Skeletal muscle tissue (tissue), 3 donors: ENCODE measurements at regions not wholly inside any gene's neighbourhood (a gene's known extent, or its start where the extent isn't known, plus 50 kb on each side); places are given as distances from the start of the nearest gene placed in this dataset.
"Not testable (repeated sequence)": the region's sequence is repeated elsewhere in the genome, so short reads cannot be mapped to it uniquely, and the experiment has no call there.

Source experiments
- H3K27ac ChIP-seq: one replicate; pipeline ENCODE4 v1.7.0; 2013; ENCODE audit warnings: mild to moderate bottlenecking, low read depth, low read length, inconsistent platforms
- H3K27me3 ChIP-seq, 3 donors: one replicate each; pipeline ENCODE4 v1.7.0; 2013; ENCODE audit warnings: low read length in 3 of 3; ENCODE audit not compliant: control insufficient read depth in 3 of 3, insufficient read depth in 3 of 3
- H3K36me3 ChIP-seq, 3 donors: one replicate each; pipeline ENCODE4 v1.7.0; 2013; ENCODE audit warnings: low read length in 3 of 3; ENCODE audit not compliant: control insufficient read depth in 3 of 3, insufficient read depth in 3 of 3
- H3K4me1 ChIP-seq, 3 donors: one replicate each; pipeline ENCODE4 v1.7.0; 2013; ENCODE audit warnings: low read length in 3 of 3, mild to moderate bottlenecking in 3 of 3; ENCODE audit not compliant: control insufficient read depth in 3 of 3, insufficient read depth in 3 of 3
- H3K4me3 ChIP-seq, 3 donors: one replicate each; pipeline ENCODE4 v1.7.0; 2013; ENCODE audit warnings: low read length in 3 of 3
- H3K9ac ChIP-seq, 3 donors: one replicate each; pipeline ENCODE4 v1.7.0; 2013; ENCODE audit warnings: low read length in 3 of 3, mild to moderate bottlenecking in 3 of 3, moderate library complexity in 2 of 3, low read depth in 1 of 3
- H3K9me3 ChIP-seq, 3 donors: one replicate each; pipeline ENCODE4 v1.7.0; 2013; ENCODE audit warnings: low read length in 3 of 3; ENCODE audit not compliant: control insufficient read depth in 3 of 3
- donor health status: Osteomylitis.

DNA sequence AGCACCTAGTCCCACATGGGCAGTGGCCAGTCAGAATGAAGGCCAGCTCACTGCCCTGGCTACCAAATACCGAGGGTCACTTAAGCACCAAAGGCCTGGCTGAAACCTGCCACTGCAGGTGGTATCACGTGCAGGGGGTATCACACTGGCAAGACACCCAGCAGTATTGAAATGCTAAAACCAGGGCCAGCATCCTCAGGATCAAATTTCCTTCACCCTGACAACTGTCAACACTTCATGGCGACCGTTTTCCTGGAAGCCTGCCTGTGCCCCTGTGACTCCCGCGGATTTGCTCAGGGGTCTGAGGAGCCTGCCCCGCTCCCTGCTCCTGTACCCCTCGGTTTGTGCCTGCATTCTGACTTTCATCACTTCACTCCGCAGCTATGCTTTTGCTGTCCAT is 151.1 kb downstream of the TTLL2 start:
- Histone ChIP-seq H3K9ac (no peak overlapping the region), H3K4me3 (no peak overlapping the region), H3K4me1 (peaks cover 0 to 8% (median 6%) of the 10 kb centered on the region in 3 donors), H3K27me3 (peaks cover 0 to 5% (median 4%) of the 10 kb centered on the region in 3 donors), H3K9me3 (no peaks in the 10 kb centered on the region), H3K27ac (no peak overlapping the region), H3K36me3 (no peaks in the 10 kb centered on the region)

DNA sequence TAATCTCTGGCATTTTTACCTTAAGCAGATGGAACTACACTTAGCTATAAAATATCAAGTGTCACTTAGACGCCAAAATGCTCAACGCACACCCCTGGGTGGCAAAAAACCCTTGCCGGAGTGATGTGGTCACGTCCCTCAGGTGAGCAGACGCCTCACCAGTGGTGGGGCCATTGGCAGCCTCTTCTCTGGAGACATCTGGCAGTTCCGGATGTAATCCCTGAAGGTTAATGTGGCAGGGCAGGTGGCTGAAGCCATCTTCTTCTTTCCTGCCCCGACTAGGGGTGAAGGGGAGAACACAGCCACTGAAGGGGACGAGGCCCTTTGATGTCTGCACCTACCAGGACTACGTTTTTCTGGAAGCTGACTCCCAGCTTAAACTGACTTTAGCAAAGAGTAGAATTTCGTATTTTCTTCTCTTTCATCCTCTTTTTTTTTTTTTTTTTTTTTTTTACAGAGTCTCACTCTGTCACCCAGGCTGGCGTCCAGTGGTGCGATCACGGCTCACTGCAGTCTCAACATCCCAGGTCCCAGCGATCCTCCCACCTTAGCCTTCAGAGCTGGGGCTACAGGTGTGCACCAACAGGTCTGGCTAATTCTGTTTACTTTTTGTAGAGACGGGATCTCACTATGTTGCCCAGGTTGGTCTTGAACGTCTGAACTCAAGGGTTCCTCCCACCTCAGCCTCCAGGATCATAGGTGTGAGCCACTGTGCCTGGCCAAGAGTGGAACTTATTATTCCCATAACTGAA is 152.1 kb downstream of the TTLL2 start:
- H3K27me3 ChIP-seq: peaks cover 0 to 5% (median 5%) of the 10 kb centered on the region in 3 donors
- H3K9ac ChIP-seq: no peak overlapping the region
- H3K4me1 ChIP-seq: peaks cover 0 to 8% (median 6%) of the 10 kb centered on the region in 3 donors
- no peak overlapping the region for H3K27ac ChIP-seq
- H3K4me3 ChIP-seq: no peak overlapping the region
- no peaks in the 10 kb centered on the region for H3K9me3 ChIP-seq
- H3K36me3 ChIP-seq: no peaks in the 10 kb centered on the region

DNA sequence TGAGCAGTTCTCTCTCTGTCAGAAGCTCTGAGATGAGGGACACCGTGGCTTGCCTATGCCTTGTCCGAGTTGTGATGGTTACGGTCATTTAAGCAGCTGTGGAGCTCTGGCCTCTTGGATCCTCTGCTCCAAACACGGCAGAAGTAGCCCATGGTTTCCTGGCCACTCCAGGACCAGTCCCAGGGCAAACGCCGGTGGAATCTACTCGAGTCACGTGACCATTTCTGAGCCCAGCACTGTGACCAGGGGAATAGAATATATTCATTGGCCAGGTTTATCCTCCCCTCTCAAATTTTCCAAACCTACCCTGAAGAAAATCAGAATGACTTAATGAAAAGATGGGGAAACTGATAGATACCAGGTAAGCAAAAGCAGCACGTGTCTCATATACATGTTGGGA is 152.8 kb downstream of the TTLL2 start:
- Histone ChIP-seq H3K27me3 (peaks cover 0 to 5% (median 5%) of the 10 kb centered on the region in 3 donors), H3K36me3 (no peaks in the 10 kb centered on the region), H3K4me3 (no peak overlapping the region), H3K9me3 (no peaks in the 10 kb centered on the region), H3K4me1 (peaks cover 0 to 8% (median 6%) of the 10 kb centered on the region in 3 donors), H3K27ac (no peak overlapping the region), H3K9ac (no peak overlapping the region)

DNA sequence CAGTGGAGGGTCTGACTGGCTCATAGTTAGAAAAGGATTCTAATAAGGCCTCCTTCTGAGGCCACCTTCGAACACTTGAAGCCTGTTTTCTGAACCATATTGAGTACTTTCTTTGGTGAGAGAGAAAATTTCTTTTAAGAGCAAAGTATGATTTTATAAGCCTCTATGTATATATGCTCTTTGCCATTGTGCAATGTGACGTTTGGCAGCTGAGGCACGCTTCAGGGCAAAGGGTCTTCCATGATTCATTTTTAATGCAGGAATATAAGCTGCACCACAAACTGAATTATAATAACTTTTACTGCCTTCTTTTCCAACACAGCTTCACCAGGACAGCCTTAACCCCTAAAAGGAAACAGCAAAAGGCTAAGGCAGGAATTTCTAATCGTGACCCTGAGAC is 154.4 kb downstream of the TTLL2 start:
- H3K9me3 ChIP-seq: no peaks in the 10 kb centered on the region
- H3K27ac ChIP-seq: no peak overlapping the region

DNA sequence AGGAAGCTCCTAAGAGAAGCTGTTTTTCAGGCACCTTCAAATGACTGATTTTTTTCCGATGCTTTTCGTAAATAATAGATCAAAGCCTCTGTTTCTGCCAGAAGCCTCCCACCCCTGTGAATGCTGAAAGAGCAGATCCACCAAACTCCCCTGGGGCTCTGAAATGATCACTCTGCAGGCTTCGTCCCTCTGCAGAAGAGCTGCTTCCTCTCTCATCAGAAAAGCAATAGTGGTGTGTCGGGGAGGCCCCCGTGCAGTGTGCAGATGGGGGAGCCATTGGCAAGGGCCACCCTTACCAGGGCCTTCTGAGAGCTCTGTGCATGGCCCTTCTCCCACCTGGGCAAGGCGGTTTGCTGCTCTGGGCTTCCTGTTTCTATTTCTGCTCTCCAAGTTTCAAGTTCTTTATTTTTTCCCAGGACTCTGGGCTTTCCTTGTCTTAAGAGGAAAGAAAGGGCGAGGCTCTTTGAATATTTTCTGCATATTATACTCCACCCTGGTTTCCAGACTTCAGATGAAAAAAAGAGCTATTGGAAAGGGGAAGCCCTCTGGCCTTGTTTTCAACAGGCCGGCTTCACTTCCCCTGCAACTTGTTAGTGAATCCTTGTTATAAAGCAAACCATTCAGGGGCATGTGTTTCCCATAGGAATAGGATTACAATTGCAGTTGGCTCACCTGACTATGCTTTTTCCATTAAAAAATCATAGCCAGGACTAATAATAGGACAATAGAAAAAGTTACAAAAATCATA is 155.2 kb downstream of the TTLL2 start:
- H3K4me1 ChIP-seq: peaks cover 0 to 8% (median 6%) of the 10 kb centered on the region in 3 donors
- H3K27ac ChIP-seq: no peak overlapping the region
- H3K9me3 ChIP-seq: no peaks in the 10 kb centered on the region
- no peak overlapping the region for H3K9ac ChIP-seq
- H3K27me3 ChIP-seq: peaks cover 0 to 5% (median 5%) of the 10 kb centered on the region in 3 donors
- no peak overlapping the region for H3K4me3 ChIP-seq
- H3K36me3 ChIP-seq: no peaks in the 10 kb centered on the region

More for the DNA sequence above, 154.4 kb downstream of the TTLL2 start:
- H3K9ac ChIP-seq: no peak overlapping the region
- peaks cover 0 to 5% (median 5%) of the 10 kb centered on the region in 3 donors for H3K27me3 ChIP-seq
- H3K4me1 ChIP-seq: peaks cover 0 to 8% (median 6%) of the 10 kb centered on the region in 3 donors
- no peaks in the 10 kb centered on the region for H3K36me3 ChIP-seq
- H3K4me3 ChIP-seq: no peak overlapping the region

DNA sequence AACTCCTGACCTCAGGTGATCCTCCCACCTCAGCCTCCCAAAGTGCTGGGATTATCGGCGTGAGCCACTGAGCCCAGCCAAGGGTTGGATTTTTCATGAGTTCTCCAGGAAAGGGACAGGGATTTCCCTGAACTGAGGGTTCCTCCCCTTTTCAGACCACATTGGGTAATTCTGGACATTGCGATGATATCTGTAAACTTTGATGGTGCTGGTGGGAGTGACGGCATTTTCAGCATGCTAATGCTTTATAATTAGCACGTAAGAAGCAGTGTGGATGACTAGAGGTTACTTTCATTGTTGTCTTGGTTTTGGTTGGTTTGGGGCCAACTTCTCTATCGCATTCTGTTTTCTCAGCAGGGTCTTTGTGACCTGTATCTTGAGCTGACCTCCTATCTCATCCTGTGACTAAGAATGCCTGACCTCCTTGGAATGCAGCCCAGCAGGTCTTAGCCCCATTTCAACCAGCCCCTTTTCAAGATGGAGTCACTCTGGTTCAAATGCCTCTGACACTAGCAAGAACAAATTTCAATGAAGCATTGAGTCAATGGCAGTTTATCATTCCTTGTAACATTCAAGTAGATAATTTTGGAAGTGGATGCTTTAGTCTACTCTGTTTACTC is 156.5 kb downstream of the TTLL2 start:
- no peak overlapping the region for H3K27ac ChIP-seq
- no peaks in the 10 kb centered on the region for H3K36me3 ChIP-seq
- H3K9me3 ChIP-seq: no peaks in the 10 kb centered on the region
- peaks cover 0 to 8% (median 6%) of the 10 kb centered on the region in 3 donors for H3K4me1 ChIP-seq
- H3K4me3 ChIP-seq: no peak overlapping the region
- H3K27me3 ChIP-seq: peaks cover 0 to 5% (median 2%) of the 10 kb centered on the region in 3 donors
- H3K9ac ChIP-seq: no peak overlapping the region

DNA sequence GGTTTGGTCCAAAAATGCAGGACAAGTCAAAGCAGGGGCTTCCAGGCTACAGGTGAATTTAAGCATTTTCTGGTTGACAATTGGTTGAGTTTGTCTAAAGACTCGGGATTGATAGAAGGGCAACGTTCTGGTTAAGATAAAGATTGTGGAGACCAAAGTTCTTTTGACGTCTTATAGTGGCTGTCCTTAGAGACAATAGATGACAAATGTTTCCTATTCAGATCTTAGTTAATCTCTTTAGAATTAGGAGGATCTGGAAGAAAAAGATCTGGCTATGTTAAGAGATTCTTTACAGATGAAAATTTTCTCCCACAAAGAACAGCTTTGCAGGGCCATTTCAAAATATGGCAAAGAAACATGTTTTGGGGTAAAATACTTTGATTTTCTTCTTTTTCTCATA is 157.9 kb downstream of the TTLL2 start:
- not testable (repeated sequence) for H3K27me3 ChIP-seq, H3K4me1 ChIP-seq, H3K27ac ChIP-seq, H3K9ac ChIP-seq, H3K9me3 ChIP-seq, H3K4me3 ChIP-seq, H3K36me3 ChIP-seq

DNA sequence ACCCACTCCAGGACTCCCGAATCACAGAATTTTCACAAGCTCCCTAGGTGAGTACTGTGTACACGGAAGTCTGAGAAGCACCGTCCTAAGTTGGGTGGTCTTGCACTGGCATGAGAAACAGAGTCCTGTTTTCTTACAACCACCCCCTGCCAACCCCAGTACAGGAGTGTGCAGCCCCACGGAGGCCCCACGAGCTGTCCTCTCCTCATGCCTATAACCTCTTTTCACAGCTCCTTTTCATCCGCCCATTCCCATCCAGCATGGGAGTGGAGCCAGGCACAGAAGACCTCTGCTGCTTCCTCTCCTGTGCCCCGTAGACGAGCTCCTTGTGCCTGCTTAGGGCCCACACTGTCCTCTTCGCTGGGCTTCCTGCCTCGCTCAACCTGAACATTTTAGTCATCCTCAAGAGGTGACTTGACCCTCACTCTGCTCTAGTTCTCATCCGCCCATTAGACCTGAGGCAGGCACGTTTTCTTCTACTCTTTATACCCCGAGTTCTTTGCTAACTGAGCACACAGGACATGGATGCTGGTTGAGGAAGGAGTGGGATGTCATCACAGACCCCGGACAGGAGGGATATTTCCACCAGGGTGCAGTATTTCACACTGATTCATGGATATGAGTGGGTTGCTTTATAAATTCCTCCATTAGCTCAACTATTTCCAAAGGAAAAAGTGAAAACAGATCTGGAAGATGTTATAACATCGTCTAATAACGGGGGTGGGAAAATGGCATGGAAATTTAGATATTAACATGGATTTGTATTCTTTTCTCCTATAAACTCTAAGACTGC is 160.5 kb downstream of the TTLL2 start:
- H3K27me3 ChIP-seq: peaks cover 0 to 2% (median 0%) of the 10 kb centered on the region in 3 donors
- no peak overlapping the region for H3K27ac ChIP-seq
- no peaks in the 10 kb centered on the region for H3K4me1 ChIP-seq
- no peaks in the 10 kb centered on the region for H3K36me3 ChIP-seq
- H3K9ac ChIP-seq: no peak overlapping the region
- no peak overlapping the region for H3K4me3 ChIP-seq
- no peaks in the 10 kb centered on the region for H3K9me3 ChIP-seq

DNA sequence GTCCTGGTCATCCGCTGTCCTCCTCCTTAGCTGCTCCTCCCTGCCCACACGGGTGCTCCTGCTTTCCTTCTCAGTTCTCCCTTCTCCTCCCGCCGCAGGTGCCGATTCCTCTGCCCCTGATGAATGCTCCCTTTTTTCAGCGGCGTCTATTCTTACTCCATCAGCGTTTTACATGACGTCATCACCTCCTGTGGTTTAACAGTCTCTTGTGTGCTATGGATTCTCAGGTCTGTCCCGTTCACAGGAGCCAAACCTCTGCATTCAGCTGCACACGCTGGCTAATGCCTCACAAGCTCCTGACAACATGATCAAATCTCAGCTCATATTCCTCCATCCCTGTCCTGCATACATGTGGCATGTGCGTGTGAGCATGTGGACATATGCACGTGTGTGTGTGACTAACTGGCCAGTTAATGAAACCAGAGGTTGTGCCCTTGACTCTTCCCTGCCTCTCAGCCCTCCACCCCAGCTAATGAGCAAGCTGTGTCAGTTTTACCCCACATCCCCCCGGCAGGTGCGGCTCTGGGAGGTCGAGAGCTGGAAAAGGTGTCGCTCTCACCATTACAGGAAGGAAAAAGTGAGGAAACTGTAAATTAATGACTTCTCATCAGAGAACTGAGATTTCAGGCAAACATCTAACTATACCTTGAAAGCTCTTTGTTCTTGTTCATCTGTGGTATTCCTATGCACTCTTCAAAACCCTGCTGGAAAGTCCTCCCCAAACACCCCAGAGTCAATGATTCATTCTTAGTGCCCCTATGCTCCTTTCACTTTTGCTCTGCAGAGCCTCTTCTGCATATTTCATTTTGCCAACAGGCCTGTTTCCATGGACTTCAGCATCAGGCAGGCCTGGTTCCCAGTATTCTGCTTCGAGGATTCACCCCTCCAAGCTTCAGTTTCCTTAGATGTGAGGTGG is 163.1 kb downstream of the TTLL2 start:
- Histone ChIP-seq H3K36me3 (no peaks in the 10 kb centered on the region), H3K27me3 (peaks cover 0 to 2% (median under 1%) of the 10 kb centered on the region in 3 donors), H3K9ac (no peak overlapping the region), H3K9me3 (no peaks in the 10 kb centered on the region), H3K4me1 (peaks cover 0 to 3% (median 0%) of the 10 kb centered on the region in 3 donors), H3K27ac (no peak overlapping the region), H3K4me3 (no peak overlapping the region)
